Activated naive CD8-positive, alpha-beta T cell treated with anti-CD3 and anti-CD28 coated beads, Interleukin-2, amount 50 U/mL, for 24 hours (primary cell): ENCODE measurements at regions not wholly inside any gene's neighbourhood (a gene's known extent, or its start where the extent isn't known, plus 50 kb on each side); places are given as distances from the start of the nearest gene placed in this dataset.
"Not testable (repeated sequence)": the region's sequence is repeated elsewhere in the genome, so short reads cannot be mapped to it uniquely, and the experiment has no call there.

ENCODE experiments used
- ATAC-seq: fragments of 150-1000 bp; cut with Tn5 transposase; one replicate; pipeline ENCODE4 v1.10.0; 2021
- DNase-seq: peaks from one replicate; pipeline ENCODE4 v3.0.0; 2021
- H3K27ac Mint-ChIP-seq: one replicate; pipeline ENCODE4 v1.8.0; 2021; ENCODE audit warnings: mild to moderate bottlenecking, mixed read lengths
- H3K27me3 Mint-ChIP-seq: one replicate; pipeline ENCODE4 v1.8.0; 2021; ENCODE audit warnings: mixed read lengths
- H3K36me3 Mint-ChIP-seq: one replicate; pipeline ENCODE4 v1.8.0; 2021; ENCODE audit warnings: low read depth, mixed read lengths
- H3K4me1 Mint-ChIP-seq: one replicate; pipeline ENCODE4 v1.8.0; 2021; ENCODE audit warnings: mixed read lengths
- H3K4me3 Mint-ChIP-seq: one replicate; pipeline ENCODE4 v1.8.0; 2021; ENCODE audit warnings: mild to moderate bottlenecking, moderate library complexity, mixed read lengths
- H3K9me3 Mint-ChIP-seq: one replicate; pipeline ENCODE4 v1.8.0; 2021; ENCODE audit warnings: mixed read lengths

- Mint-ChIP-seq H3K36me3 (no peaks in the 10 kb centered on the region), H3K27me3 (no peaks in the 10 kb centered on the region), H3K9me3 (no peaks in the 10 kb centered on the region), H3K4me1 (peaks cover 72% of the 10 kb centered on the region), H3K27ac (peak overlapping the region; percentile 68), H3K4me3 (no peak overlapping the region)
- no peak for ATAC-seq
- DNase-seq = no peak
Measured at GRCh38 chr15:92843326-92843725, 56.8 kb upstream of the CHD2 start.

- peaks cover 72% of the 10 kb centered on the region for H3K4me1 Mint-ChIP-seq
- no peak for ATAC-seq
- no peaks in the 10 kb centered on the region for H3K36me3 Mint-ChIP-seq
- no peak for DNase-seq
- no peaks in the 10 kb centered on the region for H3K27me3 Mint-ChIP-seq
- no peaks in the 10 kb centered on the region for H3K9me3 Mint-ChIP-seq
- peak overlapping the region; percentile 68 for H3K27ac Mint-ChIP-seq
- no peak overlapping the region for H3K4me3 Mint-ChIP-seq
Measured at GRCh38 chr15:92843814-92844213, 56.3 kb upstream of the CHD2 start.

- H3K4me3 Mint-ChIP-seq = peak overlapping the region; percentile 46
- H3K9me3 Mint-ChIP-seq = no peaks in the 10 kb centered on the region
- no peaks in the 10 kb centered on the region for H3K36me3 Mint-ChIP-seq
- ATAC-seq (no peak), DNase-seq (no peak)
- H3K4me1 Mint-ChIP-seq = peaks cover 74% of the 10 kb centered on the region
- peak overlapping the region; percentile 88 for H3K27ac Mint-ChIP-seq
- no peaks in the 10 kb centered on the region for H3K27me3 Mint-ChIP-seq
Measured at GRCh38 chr15:92845126-92845508, 55.0 kb upstream of the CHD2 start.

- no peaks in the 10 kb centered on the region for H3K27me3 Mint-ChIP-seq
- DNase-seq = no peak
- peak overlapping the region; percentile 29 for H3K27ac Mint-ChIP-seq
- H3K9me3 Mint-ChIP-seq = no peaks in the 10 kb centered on the region
- no peaks in the 10 kb centered on the region for H3K36me3 Mint-ChIP-seq
- no peak overlapping the region for H3K4me3 Mint-ChIP-seq
- no peak for ATAC-seq
- H3K4me1 Mint-ChIP-seq = peaks cover 68% of the 10 kb centered on the region
Measured at GRCh38 chr15:92846741-92847140, 53.4 kb upstream of the CHD2 start.

- ATAC-seq = no peak
- peak overlapping the region; percentile 9 for H3K27ac Mint-ChIP-seq
- no peak for DNase-seq
- no peak overlapping the region for H3K4me3 Mint-ChIP-seq
- no peaks in the 10 kb centered on the region for H3K9me3 Mint-ChIP-seq
- peaks cover 66% of the 10 kb centered on the region for H3K4me1 Mint-ChIP-seq
- H3K27me3 Mint-ChIP-seq = no peaks in the 10 kb centered on the region
- no peaks in the 10 kb centered on the region for H3K36me3 Mint-ChIP-seq
Measured at GRCh38 chr15:92847841-92848240, 52.3 kb upstream of the CHD2 start.

GRCh38 chr15:92848464-92848851 lies 51.7 kb upstream of the CHD2 start:
- no peaks in the 10 kb centered on the region for H3K9me3 Mint-ChIP-seq
- H3K27ac Mint-ChIP-seq = peak overlapping the region; percentile 70
- H3K36me3 Mint-ChIP-seq = no peaks in the 10 kb centered on the region
- no peaks in the 10 kb centered on the region for H3K27me3 Mint-ChIP-seq
- peaks cover 66% of the 10 kb centered on the region for H3K4me1 Mint-ChIP-seq
- ATAC-seq (no peak), DNase-seq (no peak)
- H3K4me3 Mint-ChIP-seq = no peak overlapping the region

- Mint-ChIP-seq H3K4me3 (peak overlapping the region; percentile 4), H3K9me3 (no peaks in the 10 kb centered on the region), H3K27ac (peak overlapping the region; percentile 70), H3K27me3 (no peaks in the 10 kb centered on the region), H3K36me3 (no peaks in the 10 kb centered on the region), H3K4me1 (peaks cover 63% of the 10 kb centered on the region)
- no peak for DNase-seq
- peak; percentile 96 for ATAC-seq
Measured at GRCh38 chr15:92848852-92849598, 51.1 kb upstream of the CHD2 start.

GRCh38 chr15:92850218-92850617 lies 49.9 kb upstream of the CHD2 start:
- H3K9me3 Mint-ChIP-seq, DNase-seq, H3K27me3 Mint-ChIP-seq, H3K36me3 Mint-ChIP-seq: not testable (repeated sequence)
- ATAC-seq = peak; percentile 21
- Mint-ChIP-seq H3K27ac (peak overlapping the region; percentile 76), H3K4me3 (peak overlapping the region; percentile 45), H3K4me1 (peaks cover 54% of the 10 kb centered on the region)
